AG04450 (cell line): ENCODE measurements at regions not wholly inside any gene's neighbourhood (a gene's known extent, or its start where the extent isn't known, plus 50 kb on each side); places are given as distances from the start of the nearest gene placed in this dataset.

ENCODE experiments used
- CTCF ChIA-PET: fragments of 300-600, 350-600 bp; formaldehyde crosslinking; extraction: SDS; loops from one replicate; lab custom pipeline; 2022; ENCODE audit warnings: antibody characterized with exemption, inconsistent platforms; lab: Charles Lee
- POLR2A ChIA-PET: fragments of 350-600 bp; formaldehyde crosslinking; extraction: SDS; loops from one replicate; lab custom pipeline; 2021; ENCODE audit warnings: antibody characterized with exemption, inconsistent platforms; lab: Yijun Ruan, JAX
- DNase-seq: peaks from one replicate; pipeline ENCODE4 v3.0.0-alpha.2; 2011; ENCODE audit warnings: low read depth, low spot score
- H3K27ac ChIP-seq: one replicate; pipeline ENCODE4 v1.5.1; 2012; ENCODE audit warnings: low read depth, low read length, control low read depth
- H3K27me3 ChIP-seq: one replicate; pipeline ENCODE4 v1.6.0; 2012; ENCODE audit warnings: low read length; ENCODE audit not compliant: control insufficient read depth, insufficient read depth
- H3K4me3 ChIP-seq: 2 replicates; pipeline ENCODE4 v1.5.1; 2011; ENCODE audit warnings: mild to moderate bottlenecking, low read depth, low read length, control low read depth
- H3K9me3 ChIP-seq: 2 replicates; pipeline ENCODE4 v1.5.1; 2012; ENCODE audit warnings: low read length; ENCODE audit not compliant: control insufficient read depth, insufficient read depth
- TF ChIP-seq, protein P1 (sequence below): IDR thresholded peaks from 2 replicates; pipeline ENCODE4 v1.5.1; 2011; ENCODE audit warnings: low read depth, low read length, control low read depth, inconsistent platforms

DNA sequence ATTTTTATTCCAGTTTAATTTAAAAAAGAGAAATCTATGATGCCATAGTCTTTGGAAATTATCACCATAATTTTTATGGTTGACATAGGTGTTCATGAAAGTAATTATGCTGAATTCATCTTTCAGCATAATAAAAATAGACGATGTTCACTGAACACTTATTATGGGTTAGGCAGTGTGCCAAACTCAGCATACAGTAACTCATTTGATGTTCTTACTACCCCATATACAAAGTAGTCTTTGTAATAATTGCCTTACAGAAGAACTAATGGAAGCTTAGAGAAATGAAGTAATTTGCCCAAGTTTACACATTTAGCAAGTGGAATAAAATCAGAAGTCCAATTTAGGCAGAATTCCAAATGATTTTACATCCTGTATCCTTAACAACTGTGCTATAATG lies 852.2 kb upstream of the GOT2 start:
- POLR2A ChIA-PET = no interaction called here
- TF ChIP-seq, protein P1, sequence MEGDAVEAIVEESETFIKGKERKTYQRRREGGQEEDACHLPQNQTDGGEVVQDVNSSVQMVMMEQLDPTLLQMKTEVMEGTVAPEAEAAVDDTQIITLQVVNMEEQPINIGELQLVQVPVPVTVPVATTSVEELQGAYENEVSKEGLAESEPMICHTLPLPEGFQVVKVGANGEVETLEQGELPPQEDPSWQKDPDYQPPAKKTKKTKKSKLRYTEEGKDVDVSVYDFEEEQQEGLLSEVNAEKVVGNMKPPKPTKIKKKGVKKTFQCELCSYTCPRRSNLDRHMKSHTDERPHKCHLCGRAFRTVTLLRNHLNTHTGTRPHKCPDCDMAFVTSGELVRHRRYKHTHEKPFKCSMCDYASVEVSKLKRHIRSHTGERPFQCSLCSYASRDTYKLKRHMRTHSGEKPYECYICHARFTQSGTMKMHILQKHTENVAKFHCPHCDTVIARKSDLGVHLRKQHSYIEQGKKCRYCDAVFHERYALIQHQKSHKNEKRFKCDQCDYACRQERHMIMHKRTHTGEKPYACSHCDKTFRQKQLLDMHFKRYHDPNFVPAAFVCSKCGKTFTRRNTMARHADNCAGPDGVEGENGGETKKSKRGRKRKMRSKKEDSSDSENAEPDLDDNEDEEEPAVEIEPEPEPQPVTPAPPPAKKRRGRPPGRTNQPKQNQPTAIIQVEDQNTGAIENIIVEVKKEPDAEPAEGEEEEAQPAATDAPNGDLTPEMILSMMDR = no peak
- CTCF ChIA-PET = no interaction called here

DNA sequence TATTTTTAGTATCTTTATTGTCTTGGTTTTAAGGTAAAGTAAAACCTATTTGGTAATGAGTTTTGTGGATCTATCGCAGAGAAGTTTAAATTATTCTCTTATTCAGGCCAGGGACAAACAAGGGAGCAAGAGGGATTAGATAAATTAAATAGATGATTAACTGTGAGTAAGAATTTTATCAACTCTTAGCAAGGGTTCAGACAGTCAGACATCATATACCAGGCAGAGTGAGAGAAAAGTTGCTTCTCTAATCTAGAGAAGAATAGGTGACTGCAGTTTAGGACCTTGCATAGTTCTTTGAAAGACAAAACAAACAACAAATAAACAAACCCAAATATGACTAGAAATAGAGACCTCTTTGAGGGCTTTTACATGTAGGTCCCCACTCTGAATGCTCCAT lies 840.2 kb upstream of the GOT2 start:
- no peak overlapping the region for H3K27ac ChIP-seq
- no peak overlapping the region for H3K4me3 ChIP-seq

More for the DNA sequence above, 852.2 kb upstream of the GOT2 start:
- no peaks in the 10 kb centered on the region for H3K9me3 ChIP-seq
- H3K27ac ChIP-seq = no peak overlapping the region
- DNase-seq = no peak
- no peaks in the 10 kb centered on the region for H3K27me3 ChIP-seq
- H3K4me3 ChIP-seq = no peak overlapping the region

DNA sequence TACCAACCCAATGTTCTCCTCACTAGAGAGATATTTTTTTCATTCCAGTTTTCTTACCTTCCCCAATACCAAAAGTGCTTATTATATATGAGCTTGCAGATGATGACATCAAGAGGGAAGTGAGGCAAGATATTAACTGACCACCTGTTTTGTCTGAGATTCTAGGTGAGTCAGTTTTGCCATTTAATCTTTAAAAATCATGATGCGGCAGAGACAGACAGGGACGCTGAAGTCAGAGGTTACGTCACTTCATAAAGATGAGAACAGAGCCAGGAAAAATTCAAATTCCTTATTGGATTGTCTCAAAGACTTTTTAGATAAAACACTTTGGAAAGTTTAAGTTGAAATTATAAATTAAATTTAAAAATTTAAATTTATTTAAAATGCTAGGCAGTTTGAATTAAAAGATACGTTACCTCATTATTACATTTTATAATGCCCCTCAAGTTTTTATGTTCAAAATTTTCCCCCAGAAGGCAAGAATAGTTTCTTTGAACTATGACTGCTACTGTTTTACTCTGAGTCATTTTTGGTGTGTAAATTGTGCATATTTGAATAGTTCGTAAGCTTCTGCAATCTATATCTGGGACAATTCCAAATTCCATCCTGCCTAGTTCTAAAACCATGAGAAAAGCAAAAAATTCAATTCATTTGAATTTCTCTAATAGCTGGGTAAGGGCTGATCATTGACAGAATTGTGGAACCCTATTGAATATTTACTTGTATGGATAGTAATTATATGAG lies 839.6 kb upstream of the GOT2 start:
- Histone ChIP-seq H3K27me3 (no peaks in the 10 kb centered on the region), H3K4me3 (no peak overlapping the region), H3K27ac (peak overlapping the region; percentile 22), H3K9me3 (no peaks in the 10 kb centered on the region)
- DNase-seq = peak; percentile 64
- ChIA-PET CTCF (no interaction called here), POLR2A (interaction anchor here (0.9 to 1.6 kb wide), 2 partner anchors 30 to 60 kb away, joined by 3 to 6 read pairs; no protein-coding TSS in a partner anchor)
- TF ChIP-seq, protein P1 = no peak

More for the DNA sequence above, 840.2 kb upstream of the GOT2 start:
- POLR2A ChIA-PET = interaction anchor here (0.9 to 1.6 kb wide), 2 partner anchors 31 to 60 kb away, joined by 3 to 6 read pairs; no protein-coding TSS in a partner anchor
- no peaks in the 10 kb centered on the region for H3K9me3 ChIP-seq
- DNase-seq = no peak
- TF ChIP-seq, protein P1 = no peak
- H3K27me3 ChIP-seq = no peaks in the 10 kb centered on the region
- CTCF ChIA-PET = no interaction called here

DNA sequence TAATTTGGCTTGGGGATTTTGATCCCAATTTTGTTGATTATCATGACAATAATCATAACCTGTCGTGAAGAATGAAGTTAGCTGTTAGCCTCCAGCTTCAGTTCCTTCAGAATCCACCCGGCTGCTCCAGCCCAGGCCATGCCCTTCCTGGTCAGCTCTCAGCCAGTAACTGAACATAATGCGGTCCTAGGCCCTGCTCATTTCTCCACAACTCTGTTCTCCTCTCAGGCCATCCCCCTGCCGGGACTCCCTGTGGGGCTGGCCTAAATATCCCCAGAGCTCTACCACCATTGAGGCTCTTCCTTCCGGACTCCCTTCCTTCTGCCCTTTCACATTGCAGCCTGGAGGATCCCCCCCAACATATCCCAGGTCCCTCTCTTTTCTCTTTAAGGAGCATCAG lies 833.4 kb upstream of the GOT2 start:
- Histone ChIP-seq H3K27me3 (no peaks in the 10 kb centered on the region), H3K4me3 (no peak overlapping the region), H3K9me3 (no peaks in the 10 kb centered on the region), H3K27ac (no peak overlapping the region)
- TF ChIP-seq, protein P1 = no peak
- DNase-seq = no peak
- POLR2A ChIA-PET = no interaction called here
- CTCF ChIA-PET = no interaction called here

DNA sequence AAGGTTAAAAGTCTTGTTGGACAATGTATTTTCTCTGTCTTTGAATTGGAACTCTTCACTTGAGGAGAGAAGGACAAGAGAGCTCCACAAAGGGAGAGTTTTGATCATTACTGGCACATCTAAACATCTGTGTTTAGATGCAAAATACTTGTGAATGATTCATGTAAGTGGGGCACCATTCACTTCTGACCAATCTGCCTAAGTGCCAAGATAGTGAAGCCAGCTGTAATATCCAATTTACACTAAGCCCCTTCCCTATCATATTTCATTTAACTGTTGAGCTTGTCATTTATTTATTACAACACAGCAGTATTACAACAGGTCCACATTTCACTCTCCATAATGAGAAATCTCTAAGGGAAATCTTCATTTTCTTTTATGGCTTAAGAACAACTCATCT lies 832.3 kb upstream of the GOT2 start:
- ChIA-PET POLR2A (interaction anchor here (0.6 to 0.7 kb wide), 2 partner anchors 42 to 68 kb away, joined by 3 to 5 read pairs; no protein-coding TSS in a partner anchor), CTCF (no interaction called here)
- Histone ChIP-seq H3K27ac (no peak overlapping the region), H3K4me3 (no peak overlapping the region), H3K9me3 (no peaks in the 10 kb centered on the region), H3K27me3 (no peaks in the 10 kb centered on the region)
- no peak for DNase-seq
- TF ChIP-seq, protein P1 = no peak
